Neural progenitor cell (in vitro differentiated cells): ENCODE measurements at regions not wholly inside any gene's neighbourhood (a gene's known extent, or its start where the extent isn't known, plus 50 kb on each side); places are given as distances from the start of the nearest gene placed in this dataset.

ENCODE experiments used
- CTCF ChIP-seq: fragments of 200-600 bp; sonication (generic); IDR thresholded peaks from 2 replicates; pipeline ENCODE4 v1.5.1; 2017; ENCODE audit warnings: antibody characterized with exemption, mild to moderate bottlenecking
- EZH2 ChIP-seq: fragments of 200-600 bp; sonication (generic); IDR thresholded peaks from 2 replicates; pipeline ENCODE4 v1.6.1; 2017; ENCODE audit warnings: antibody characterized with exemption, mild to moderate bottlenecking, moderate library complexity
- EZH2phosphoT487 ChIP-seq: fragments of 200-600 bp; sonication (generic); IDR thresholded peaks from 2 replicates; pipeline ENCODE4 v1.6.1; 2017; ENCODE audit warnings: antibody characterized with exemption

- no peak for TF ChIP-seq CTCF
- TF ChIP-seq EZH2: no peak
- no peak for TF ChIP-seq EZH2phosphoT487
These were observed 133.2 kb downstream of the TUBA3C start for GRCh38 chr13:19048381-19048780.
